Lower leg skin (tissue), 3 donors: ENCODE measurements at regions not wholly inside any gene's neighbourhood (a gene's known extent, or its start where the extent isn't known, plus 50 kb on each side); places are given as distances from the start of the nearest gene placed in this dataset.
"Not testable (repeated sequence)": the region's sequence is repeated elsewhere in the genome, so short reads cannot be mapped to it uniquely, and the experiment has no call there.

ENCODE experiments used
- CTCF ChIP-seq, 3 donors: fragments of 450-650 bp; IDR thresholded peaks; one replicate each; pipeline ENCODE4 v1.5.1; 2016; ENCODE audit warnings: antibody characterized with exemption in 3 of 3, mild to moderate bottlenecking in 3 of 3, moderate library complexity in 2 of 3
- POLR2A ChIP-seq, 2 donors: fragments of 450-650 bp; IDR thresholded peaks; one replicate each; pipeline ENCODE4 v1.6.1; 2016 to 2017; ENCODE audit warnings: antibody characterized with exemption in 2 of 2, mild to moderate bottlenecking in 1 of 2, moderate library complexity in 1 of 2

- not testable (repeated sequence) for TF ChIP-seq CTCF, POLR2A (IDR thresholded peaks at IDR 0.05)
These were observed 541.1 kb downstream of the TTLL7 start for GRCh38 chr1:83457735-83458248.
